A549 (cell line): ENCODE measurements at regions not wholly inside any gene's neighbourhood (a gene's known extent, or its start where the extent isn't known, plus 50 kb on each side); places are given as distances from the start of the nearest gene placed in this dataset.

Experiments used
- ATAC-seq, 2 experiments: fragments of 200-7000 bp in 1 of 2; fragments of >200 bp in 1 of 2; cut with Nextera tagmentation in 1 of 2; cut with Tn5 transposase in 1 of 2; 3 replicates each; pipeline versions ENCODE4 v1.8.0 to v1.9.1; 2018 to 2020; ENCODE audit warnings: mild to moderate bottlenecking in 1 of 2, moderate library complexity in 1 of 2
- CTCF ChIA-PET: fragments of 300-600 bp; sonication (Branson Sonifier 250); formaldehyde crosslinking; extraction: SDS; loops from one replicate; lab custom pipeline; 2021; ENCODE audit warnings: antibody characterized with exemption, inconsistent platforms; lab: Yijun Ruan, JAX
- POLR2A ChIA-PET: fragments of 350-600 bp; formaldehyde crosslinking; extraction: SDS; loops from one replicate; lab custom pipeline; 2021; ENCODE audit warnings: antibody characterized with exemption, inconsistent platforms; lab: Yijun Ruan, JAX
- DNase-seq, 2 experiments: peaks; one replicate each; pipeline versions ENCODE4 v3.0.0 to v3.0.0-alpha.2; 2011 to 2016; ENCODE audit warnings: low read depth in 1 of 2, low spot score in 1 of 2
- FAIRE-seq: peaks from 2 replicates; lab custom pipeline; 2011; peaks lifted over from hg19 to GRCh38; lab: Jason Lieb, UNC
- H3K27ac ChIP-seq, 2 experiments: fragments of >200 bp; sonication (Bioruptor Twin); formaldehyde crosslinking; 3 replicates each; pipeline ENCODE4 v1.5.1; 2016 to 2017
- H3K4me1 ChIP-seq: fragments of >200 bp; sonication (Bioruptor Twin); formaldehyde crosslinking; 3 replicates; pipeline ENCODE4 v1.6.1; 2016
- H3K4me2 ChIP-seq: fragments of >200 bp; sonication (Bioruptor Twin); formaldehyde crosslinking; 3 replicates; pipeline ENCODE4 v1.6.1; 2016
- H3K4me3 ChIP-seq: fragments of >200 bp; sonication (Bioruptor Twin); formaldehyde crosslinking; 3 replicates; pipeline ENCODE4 v1.5.1; 2016
- H3K9me3 ChIP-seq: fragments of >200 bp; sonication (Bioruptor Twin); formaldehyde crosslinking; 3 replicates; pipeline ENCODE4 v1.6.1; 2016
- BCL3 ChIP-seq: fragments of >200 bp; sonication (Bioruptor Twin); formaldehyde crosslinking; IDR thresholded peaks from 3 replicates; pipeline ENCODE4 v1.6.1; 2016
- CBX8 ChIP-seq: fragments of 200-600 bp; sonication (generic); IDR thresholded peaks from 2 replicates; pipeline ENCODE4 v1.6.1; 2016
- CEBPB ChIP-seq, 2 experiments: fragments of >200 bp in 1 of 2; sonication (Bioruptor Twin) in 1 of 2; formaldehyde crosslinking in 1 of 2; IDR thresholded peaks; 2 replicates each; pipeline ENCODE4 v1.6.1; 2012 to 2016
- CHD2 ChIP-seq: fragments of 150-350 bp; IDR thresholded peaks from 2 replicates; pipeline ENCODE4 v1.6.1; 2014; ENCODE audit warnings: low read length; ENCODE audit not compliant: partially characterized antibody
- E2F6 ChIP-seq: IDR thresholded peaks from 2 replicates; pipeline ENCODE4 v1.6.1; 2012; ENCODE audit warnings: low read depth, borderline replicate concordance
- EHF ChIP-seq: fragments of 250-450 bp; sonication (Bioruptor Pico); IDR thresholded peaks from 2 replicates; pipeline ENCODE4 v1.5.0; 2020; ENCODE audit warnings: mild to moderate bottlenecking
- ELK1 ChIP-seq: fragments of 150-350 bp; IDR thresholded peaks from 2 replicates; pipeline ENCODE4 v1.6.1; 2014; ENCODE audit warnings: low read depth, mild to moderate bottlenecking, low read length
- FOSB ChIP-seq: fragments of 250-450 bp; sonication (Bioruptor Pico); IDR thresholded peaks from 2 replicates; pipeline ENCODE4 v1.5.0; 2020; ENCODE audit warnings: mild to moderate bottlenecking, moderate library complexity
- FOXS1 ChIP-seq: fragments of 250-450 bp; sonication (Bioruptor Pico); IDR thresholded peaks from 2 replicates; pipeline ENCODE4 v1.5.0; 2020; ENCODE audit warnings: mild to moderate bottlenecking, moderate library complexity
- HES2 ChIP-seq: fragments of >200 bp; sonication (Bioruptor Twin); formaldehyde crosslinking; IDR thresholded peaks from 2 replicates; pipeline ENCODE4 v1.6.1; 2016
- HEYL ChIP-seq: fragments of 250-450 bp; sonication (Bioruptor Pico); IDR thresholded peaks from 2 replicates; pipeline ENCODE4 v1.8.0; 2021; ENCODE audit warnings: mild to moderate bottlenecking, moderate library complexity
- HOXA7 ChIP-seq: fragments of 250-450 bp; sonication (Bioruptor Pico); IDR thresholded peaks from 2 replicates; pipeline ENCODE4 v1.5.0; 2020; ENCODE audit warnings: mild to moderate bottlenecking, moderate library complexity
- HOXB13 ChIP-seq: fragments of 250-450 bp; sonication (Bioruptor Pico); IDR thresholded peaks from 2 replicates; pipeline ENCODE4 v1.5.0; 2020; ENCODE audit warnings: low read depth, mild to moderate bottlenecking, moderate library complexity
- HOXB5 ChIP-seq: fragments of 250-450 bp; sonication (Bioruptor Pico); IDR thresholded peaks from 2 replicates; pipeline ENCODE4 v1.5.0; 2020; ENCODE audit warnings: mild to moderate bottlenecking, moderate library complexity
- JUN ChIP-seq, 2 experiments: fragments of >200 bp; sonication (Bioruptor Twin); formaldehyde crosslinking; IDR thresholded peaks; 2 replicates in 1 of 2; 3 replicates in 1 of 2; pipeline ENCODE4 v1.6.1; 2016 to 2017
- MAZ ChIP-seq: fragments of 150-350 bp; IDR thresholded peaks from 2 replicates; pipeline ENCODE4 v1.6.1; 2014; ENCODE audit warnings: antibody characterized with exemption, low read depth, low read length, borderline replicate concordance
- NFE2L2 ChIP-seq: fragments of 150-350 bp; conservative IDR thresholded peaks from 2 replicates; pipeline ENCODE4 v1.6.1; 2014; ENCODE audit warnings: low read length
- PHF8 ChIP-seq: fragments of 200-600 bp; sonication (generic); IDR thresholded peaks from 2 replicates; pipeline ENCODE4 v1.6.1; 2016; ENCODE audit warnings: low read depth, mild to moderate bottlenecking, antibody characterized with exemption, moderate library complexity, borderline replicate concordance
- POLR2A ChIP-seq: IDR thresholded peaks from 2 replicates; pipeline ENCODE4 v1.6.1; 2012; ENCODE audit warnings: mild to moderate bottlenecking, low read length
- RFX5 ChIP-seq: fragments of 450-650 bp; IDR thresholded peaks from 2 replicates; pipeline ENCODE4 v1.7.1; 2014; ENCODE audit warnings: antibody characterized with exemption, mild to moderate bottlenecking, moderate library complexity
- RNF2 ChIP-seq: fragments of 200-600 bp; sonication (generic); IDR thresholded peaks from 2 replicates; pipeline ENCODE4 v1.6.1; 2016; ENCODE audit warnings: low read depth, mild to moderate bottlenecking, antibody characterized with exemption, moderate library complexity, borderline replicate concordance
- SMC3 ChIP-seq: fragments of >200 bp; sonication (Bioruptor Twin); formaldehyde crosslinking; IDR thresholded peaks from 3 replicates; pipeline ENCODE4 v1.6.1; 2018; ENCODE audit warnings: inconsistent platforms
- ZC3H11A ChIP-seq: fragments of 450-650 bp; IDR thresholded peaks from 2 replicates; pipeline ENCODE4 v1.6.1; 2014; ENCODE audit warnings: antibody characterized with exemption, mild to moderate bottlenecking
- WGBS: methylation state at CpG from one replicate; pipeline ENCODE4 v1.1.6; 2017; ENCODE audit errors: missing lambda C conversion rate; 5-methylcytosine and 5-hydroxymethylcytosine counted together

GRCh38 chr3:76345878-76346277 lies 560.5 kb upstream of the ZNF717 start (continued):
- TF ChIP-seq CHD2: no peak

- ATAC-seq (no peak), DNase-seq (no peak), FAIRE-seq (no peak)
- no peak for TF ChIP-seq HOXB5 (CRISPR knock-in tag)
- ChIA-PET POLR2A (no interaction called here), CTCF (no interaction called here)
- H3K27ac ChIP-seq: no peak overlapping the region
- H3K9me3 ChIP-seq: peaks cover 3% of the 10 kb centered on the region
- no peak overlapping the region for H3K4me3 ChIP-seq
- no peaks in the 10 kb centered on the region for H3K4me1 ChIP-seq
- no peak overlapping the region for H3K4me2 ChIP-seq
- 11% methylated on average over 3 of the region's 3 CpGs for WGBS
Measured at GRCh38 chr3:76346690-76347089, 561.3 kb upstream of the ZNF717 start.

GRCh38 chr3:76349715-76350480 lies 564.5 kb upstream of the ZNF717 start:
- Histone ChIP-seq H3K27ac (no peak overlapping the region), H3K4me3 (no peak overlapping the region), H3K4me2 (no peak overlapping the region), H3K9me3 (peaks cover 3% of the 10 kb centered on the region), H3K4me1 (no peaks in the 10 kb centered on the region)
- ATAC-seq (no peak), FAIRE-seq (no peak), DNase-seq (no peak)
- CTCF ChIA-PET: no interaction called here
- WGBS: 0% methylated on average over 3 of the region's 3 CpGs
- POLR2A ChIA-PET: no interaction called here
- TF ChIP-seq CEBPB (IDR thresholded peaks at IDR 0.05) (no peak), RNF2 (no peak)

GRCh38 chr3:76352051-76352450 lies 566.7 kb upstream of the ZNF717 start:
- DNase-seq (no peak), FAIRE-seq (no peak), ATAC-seq (no peak)
- Histone ChIP-seq H3K4me1 (no peaks in the 10 kb centered on the region), H3K4me2 (no peak overlapping the region), H3K9me3 (peaks cover 3% of the 10 kb centered on the region), H3K27ac (no peak overlapping the region), H3K4me3 (no peak overlapping the region)
- TF ChIP-seq HOXB5 (CRISPR knock-in tag): no peak
- TF ChIP-seq CEBPB (IDR thresholded peaks at IDR 0.05): no peak
- no peak for TF ChIP-seq EHF (CRISPR knock-in tag)
- TF ChIP-seq RFX5: no peak
- no peak for TF ChIP-seq HOXB13
- TF ChIP-seq BCL3: no peak
- TF ChIP-seq JUN (IDR thresholded peaks at IDR 0.05): no peak
- TF ChIP-seq E2F6: no peak
- no peak for TF ChIP-seq HES2
- no peak for TF ChIP-seq HOXA7 (CRISPR knock-in tag)
- TF ChIP-seq CBX8: no peak
- no peak for TF ChIP-seq FOSB (CRISPR knock-in tag)
- POLR2A ChIA-PET: no interaction called here
- 0% methylated on average over 1 of the region's 1 CpG for WGBS
- CTCF ChIA-PET: no interaction called here

- H3K4me1 ChIP-seq: no peaks in the 10 kb centered on the region
- no peak for TF ChIP-seq NFE2L2
- TF ChIP-seq MAZ: no peak
- TF ChIP-seq ZC3H11A: no peak
- no peak for TF ChIP-seq PHF8
- no peak for TF ChIP-seq ELK1
- no peak for TF ChIP-seq HEYL (CRISPR knock-in tag)
- no peak for TF ChIP-seq FOXS1
- TF ChIP-seq EHF (CRISPR knock-in tag): no peak
- no peak for TF ChIP-seq POLR2A
- TF ChIP-seq SMC3: no peak
- ChIA-PET POLR2A (no interaction called here), CTCF (no interaction called here)
- H3K4me2 ChIP-seq: no peak overlapping the region
- WGBS: 8% methylated on average over 9 of the region's 9 CpGs
- H3K4me3 ChIP-seq: no peak overlapping the region
- no peak for ATAC-seq
- H3K27ac ChIP-seq: no peak overlapping the region
- H3K9me3 ChIP-seq: peaks cover 3% of the 10 kb centered on the region
- no peak for FAIRE-seq
- no peak for DNase-seq
Measured at GRCh38 chr3:76352511-76353284, 567.3 kb upstream of the ZNF717 start.
